COLO829 (cell line): ENCODE measurements at regions not wholly inside any gene's neighbourhood (a gene's known extent, or its start where the extent isn't known, plus 50 kb on each side); places are given as distances from the start of the nearest gene placed in this dataset.

Source experiments
- DNase-seq: peaks from one replicate; pipeline ENCODE4 v3.0.0; 2012; ENCODE audit warnings: low spot score

DNA sequence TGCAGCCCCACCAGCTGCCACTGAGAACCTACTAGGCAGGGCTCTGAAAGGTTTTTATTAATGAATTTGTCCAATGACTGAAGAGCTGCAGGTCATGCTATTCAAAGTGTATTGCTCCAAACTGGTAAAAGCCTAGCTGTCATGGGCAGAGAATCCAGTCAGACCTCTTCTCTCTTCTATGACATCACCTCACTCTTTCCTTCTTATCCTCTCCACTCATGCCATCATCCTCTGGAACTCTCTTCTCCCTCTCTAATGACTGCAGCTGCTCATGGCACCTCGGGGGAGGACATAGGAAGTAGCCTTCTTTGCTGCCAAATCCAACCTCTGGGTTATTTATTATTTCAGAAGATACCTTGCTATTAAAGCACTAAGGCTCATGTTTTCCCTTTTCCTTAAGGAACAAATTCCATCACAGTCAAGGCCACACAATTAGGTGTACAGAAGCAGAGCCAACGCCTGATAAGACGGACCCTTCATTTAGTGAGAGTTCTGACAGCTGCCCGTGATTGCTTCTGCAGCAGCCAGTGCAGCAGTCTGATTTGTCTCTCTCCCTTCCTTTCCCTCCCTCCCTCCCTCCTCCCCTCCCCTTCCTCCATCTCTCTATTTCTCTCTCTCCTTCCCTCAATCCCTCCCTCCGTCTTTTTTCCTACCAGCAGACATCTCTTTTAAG is 87.0 kb upstream of the ONECUT1 start:
- no peak for DNase-seq

DNA sequence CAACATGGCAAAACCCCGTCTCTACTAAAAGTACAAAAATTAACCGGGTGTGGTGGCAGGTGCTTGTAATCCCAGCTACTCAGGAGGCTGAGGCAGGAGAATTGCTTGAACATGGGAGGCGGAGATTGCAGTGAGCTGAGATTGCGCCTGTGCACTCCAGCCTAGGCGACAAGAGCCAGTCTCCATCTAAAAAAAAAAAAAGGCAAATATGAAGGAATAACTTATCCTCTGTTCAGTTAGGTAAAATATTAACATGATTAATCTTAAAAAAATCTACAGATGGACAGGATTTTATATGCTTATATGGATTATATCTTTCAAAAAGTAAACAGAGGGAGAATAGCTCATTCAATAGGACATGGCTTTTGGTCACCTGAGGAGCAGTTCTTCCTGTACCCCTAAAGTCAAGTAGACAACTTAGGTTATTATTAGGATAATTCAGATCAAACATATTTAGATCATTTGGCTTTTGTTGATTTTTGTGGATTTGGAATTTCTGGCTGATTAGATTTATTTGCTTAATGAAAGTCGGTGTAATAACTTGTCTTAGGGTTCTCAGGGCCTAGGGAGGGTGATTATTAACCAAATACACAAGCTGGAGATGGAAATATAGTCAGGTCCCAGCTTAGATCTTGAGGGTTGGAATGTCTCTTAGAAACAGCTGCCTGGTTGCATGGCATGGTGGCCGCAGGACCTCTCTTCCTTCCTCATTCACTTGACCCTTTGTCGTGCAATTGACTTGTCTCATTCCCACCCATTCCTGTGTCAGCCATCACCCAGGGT is 82.1 kb upstream of the ONECUT1 start:
- DNase-seq, result no peak

GRCh38 chr15:52870015-52870414 is 79.9 kb upstream of the ONECUT1 start:
- DNase-seq, result no peak

GRCh38 chr15:52866698-52867097 is 76.6 kb upstream of the ONECUT1 start:
- DNase-seq, result no peak

- no peak for DNase-seq
These were observed 72.5 kb upstream of the ONECUT1 start for GRCh38 chr15:52862677-52863076.

DNA sequence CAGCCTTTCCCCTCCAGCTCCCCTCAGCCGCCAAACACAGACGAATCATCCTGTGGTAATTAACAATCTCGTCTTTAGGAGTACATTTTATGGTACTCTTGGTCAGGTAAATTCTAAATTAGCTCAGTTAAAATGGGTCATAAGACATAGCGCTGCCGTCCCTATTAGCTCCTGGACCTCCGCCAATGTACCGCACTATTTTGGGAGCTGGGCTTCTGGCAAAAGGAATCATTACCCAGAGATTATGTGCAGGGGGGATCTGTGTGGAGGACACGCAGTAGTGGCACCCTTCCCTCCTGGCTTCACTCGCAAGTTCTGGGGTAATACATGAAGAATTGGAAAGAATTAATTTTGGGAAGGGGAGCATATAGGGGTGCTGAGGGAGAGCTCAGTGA is 68.6 kb upstream of the ONECUT1 start:
- DNase-seq, result no peak

- DNase-seq, result peak; percentile 1
These were observed 68.0 kb upstream of the ONECUT1 start for GRCh38 chr15:52857937-52858781.

GRCh38 chr15:52857471-52857870 is 67.3 kb upstream of the ONECUT1 start:
- DNase-seq, result no peak

GRCh38 chr15:52856286-52856685 is 66.2 kb upstream of the ONECUT1 start:
- no peak for DNase-seq

- DNase-seq, result no peak
These were observed 65.0 kb upstream of the ONECUT1 start for GRCh38 chr15:52855157-52855556.

GRCh38 chr15:52844823-52845222 is 54.7 kb upstream of the ONECUT1 start:
- DNase-seq, result no peak
